Liver (tissue), 9 donors: ENCODE measurements at regions not wholly inside any gene's neighbourhood (a gene's known extent, or its start where the extent isn't known, plus 50 kb on each side); places are given as distances from the start of the nearest gene placed in this dataset. TPM values are rescaled to one million over a fixed set of nuclear protein-coding genes. Genes with fewer than 3 reads are reported as not detected.
"Not testable (repeated sequence)": the region's sequence is repeated elsewhere in the genome, so short reads cannot be mapped to it uniquely, and the experiment has no call there.

Experiments used
- DNase-seq: peaks from one replicate; pipeline ENCODE4 v3.0.0-alpha.2; 2017; ENCODE audit warnings: low spot score
- H3K27ac ChIP-seq, 2 donors: one replicate each; pipeline ENCODE4 v1.7.0; 2013; ENCODE audit warnings: inconsistent platforms in 2 of 2, low read length in 2 of 2, control low read depth in 1 of 2, low read depth in 1 of 2, mild to moderate bottlenecking in 1 of 2
- H3K27me3 ChIP-seq, 4 donors: one replicate each; pipeline versions ENCODE4 v1.6.1 to v1.7.0; 2013; ENCODE audit warnings: low read length in 3 of 4, inconsistent platforms in 1 of 4, mild to moderate bottlenecking in 1 of 4, moderate library complexity in 1 of 4; ENCODE audit not compliant: control insufficient read depth in 4 of 4, insufficient read depth in 4 of 4
- H3K36me3 ChIP-seq, 4 donors: one replicate each; pipeline versions ENCODE4 v1.6.1 to v1.7.0; 2013; ENCODE audit warnings: low read length in 3 of 4, mild to moderate bottlenecking in 3 of 4, low read depth in 1 of 4, moderate library complexity in 1 of 4; ENCODE audit not compliant: control insufficient read depth in 4 of 4, insufficient read depth in 3 of 4
- H3K4me1 ChIP-seq, 4 donors: one replicate each; pipeline versions ENCODE4 v1.6.1 to v1.7.0; 2013; ENCODE audit warnings: low read length in 3 of 4, mild to moderate bottlenecking in 3 of 4, moderate library complexity in 1 of 4; ENCODE audit not compliant: control insufficient read depth in 4 of 4, insufficient read depth in 4 of 4
- H3K4me3 ChIP-seq, 3 donors: one replicate each; pipeline versions ENCODE4 v1.6.1 to v1.7.0; 2013; ENCODE audit warnings: low read length in 3 of 3, control low read depth in 1 of 3, low read depth in 1 of 3, mild to moderate bottlenecking in 1 of 3
- H3K9ac ChIP-seq, 2 donors: one replicate each; pipeline ENCODE4 v1.7.0; 2013; ENCODE audit warnings: low read length in 2 of 2, mild to moderate bottlenecking in 2 of 2, moderate library complexity in 2 of 2, control low read depth in 1 of 2, low read depth in 1 of 2
- H3K9me3 ChIP-seq, 4 donors: one replicate each; pipeline versions ENCODE4 v1.6.1 to v1.7.0; 2013; ENCODE audit warnings: low read length in 3 of 4; ENCODE audit not compliant: control insufficient read depth in 4 of 4
- CTCF ChIP-seq: fragments of 150-350 bp; IDR thresholded peaks from 2 replicates; pipeline ENCODE4 v1.5.1; 2017; ENCODE audit warnings: improper control_type of control experiment, low read depth, low read length; ENCODE audit not compliant: missing input control
- EGR1 ChIP-seq, 2 donors: IDR thresholded peaks; 2 replicates each; pipeline ENCODE4 v1.6.1; 2016 to 2018; ENCODE audit warnings: antibody characterized with exemption in 2 of 2, low read depth in 2 of 2
- HNF4G ChIP-seq: IDR thresholded peaks from 2 replicates; pipeline ENCODE4 v1.6.1; 2016; ENCODE audit warnings: antibody characterized with exemption
- JUND ChIP-seq, 2 donors: IDR thresholded peaks; 2 replicates each; pipeline ENCODE4 v1.6.1; 2016; ENCODE audit warnings: antibody characterized with exemption in 2 of 2
- NR2F2 ChIP-seq: IDR thresholded peaks from 2 replicates; pipeline ENCODE4 v1.6.1; 2016; ENCODE audit warnings: antibody characterized with exemption
- RAD21 ChIP-seq, 2 donors: IDR thresholded peaks; 2 replicates each; pipeline ENCODE4 v1.6.1; 2016; ENCODE audit warnings: antibody characterized with exemption in 2 of 2, mild to moderate bottlenecking in 2 of 2
- RXRA ChIP-seq, 2 donors: IDR thresholded peaks; 2 replicates each; pipeline ENCODE4 v1.6.1; 2017 to 2018; ENCODE audit warnings: antibody characterized with exemption in 2 of 2, mild to moderate bottlenecking in 1 of 2
- SP1 ChIP-seq: IDR thresholded peaks from 2 replicates; pipeline ENCODE4 v1.6.1; 2018; ENCODE audit warnings: antibody characterized with exemption, mild to moderate bottlenecking
- TAF1 ChIP-seq: conservative IDR thresholded peaks from 2 replicates; pipeline ENCODE4 v1.6.1; 2016; ENCODE audit warnings: antibody characterized with exemption, mild to moderate bottlenecking
- YY1 ChIP-seq: IDR thresholded peaks from 2 replicates; pipeline ENCODE4 v1.6.1; 2016; ENCODE audit warnings: antibody characterized with exemption, mild to moderate bottlenecking
- WGBS: extraction: QIAGEN DNeasy Blood & Tissue Kit; methylation state at CpG from one replicate; pipeline ENCODE4 v1.1.7; 2013; 5-methylcytosine and 5-hydroxymethylcytosine counted together
- small RNA-seq: library from RNA; depleted of rRNA; stranded (forward); fragments of <200 nt; gene quantifications from one replicate; pipeline ENCODE3, GENCODE V24; 2014
- TF ChIP-seq, protein P1 (sequence below): IDR thresholded peaks from 2 replicates; pipeline ENCODE4 v1.6.1; 2016; ENCODE audit warnings: antibody characterized with exemption
- donor health status: healthy.
- donor health status: healthy.
- donor health status: healthy.
- donor health status: healthy.
- donor health status: healthy.

DNA sequence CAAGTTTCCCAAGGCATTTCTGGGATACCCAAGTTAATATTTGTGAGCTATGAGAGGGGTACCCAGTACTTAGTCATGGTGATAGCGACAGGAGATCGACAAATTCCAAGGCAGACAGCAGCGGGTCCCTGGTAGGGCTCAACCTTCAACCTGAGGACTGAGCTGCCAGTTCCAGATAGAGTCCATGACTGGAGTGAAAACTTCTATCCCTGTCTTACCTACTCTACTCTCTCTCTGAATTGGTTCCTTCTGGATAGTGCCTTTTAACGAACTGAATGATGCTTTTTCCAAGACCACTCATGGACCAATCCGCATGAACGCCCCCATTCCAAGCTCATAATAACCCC, 76.9 kb upstream of the ALG10 start:
- no peak overlapping the region for H3K4me3 ChIP-seq
- H3K27ac ChIP-seq, result peak overlapping the region; percentile 44 to 64
- H3K27me3 ChIP-seq, result no peaks in the 10 kb centered on the region
- TF ChIP-seq YY1 (peak; percentile 3), NR2F2 (peak; percentile 0), SP1 (peak; percentile 1), RXRA (IDR thresholded peaks at IDR 0.05) (no peak), HNF4G (no peak)
- H3K9me3 ChIP-seq, result peaks cover 3 to 11% (median 6%) of the 10 kb centered on the region in 4 donors
- H3K4me1 ChIP-seq, result peaks cover 5 to 14% (median 11%) of the 10 kb centered on the region in 4 donors
- H3K9ac ChIP-seq, result no peak overlapping the region
- no peaks in the 10 kb centered on the region for H3K36me3 ChIP-seq
- WGBS, result 61% methylated on average over 6 of the region's 6 CpGs
- DNase-seq, result no peak

DNA sequence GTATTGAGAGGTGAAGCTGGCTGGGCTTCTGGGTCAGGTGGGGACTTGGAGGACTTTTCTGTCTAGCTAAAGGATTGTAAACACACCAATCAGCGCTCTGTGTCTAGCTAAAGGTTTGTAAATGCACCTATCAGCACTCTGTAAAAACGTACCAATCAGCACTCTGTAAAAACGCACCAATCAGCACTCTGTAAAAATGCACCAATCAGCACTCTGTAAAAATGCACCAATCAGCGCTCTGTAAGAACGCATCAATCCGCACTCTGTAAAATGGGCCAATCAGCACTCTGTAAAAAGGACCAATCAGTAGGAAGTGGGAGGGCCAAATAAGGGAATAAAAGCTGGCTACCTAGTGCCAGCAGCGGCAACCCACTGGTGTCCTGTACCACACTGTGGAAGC, 56.1 kb upstream of the ALG10 start:
- H3K36me3 ChIP-seq, H3K4me3 ChIP-seq, H3K27me3 ChIP-seq, H3K9ac ChIP-seq, DNase-seq, H3K9me3 ChIP-seq, H3K4me1 ChIP-seq, H3K27ac ChIP-seq: not testable (repeated sequence)
- 85% methylated on average over 7 of the region's 7 CpGs for WGBS

DNA sequence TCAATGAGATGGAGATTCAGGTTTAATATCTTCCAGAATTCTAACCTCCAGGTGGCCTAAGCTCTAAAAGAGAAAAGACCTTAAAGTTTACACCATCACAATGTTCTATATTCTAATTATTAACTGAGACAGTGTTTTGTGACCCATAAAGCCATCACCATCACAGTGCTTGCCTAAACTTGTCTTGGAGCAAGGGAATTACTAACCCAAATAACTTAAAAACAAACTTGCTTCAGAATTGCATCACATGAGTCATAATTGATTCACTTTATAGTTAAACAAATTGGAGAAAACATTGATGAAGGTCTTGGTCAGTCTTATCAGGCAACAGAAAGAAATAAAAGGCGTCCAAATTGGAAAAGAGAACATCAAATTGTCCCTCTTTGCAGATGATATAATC, 54.5 kb upstream of the ALG10 start:
- Histone ChIP-seq H3K9me3 (no peaks in the 10 kb centered on the region), H3K27ac (no peak overlapping the region)

More for the DNA sequence above, 54.5 kb upstream of the ALG10 start:
- Histone ChIP-seq H3K36me3 (no peaks in the 10 kb centered on the region), H3K4me1 (no peaks in the 10 kb centered on the region), H3K4me3 (no peak overlapping the region), H3K9ac (no peak overlapping the region), H3K27me3 (peaks cover 0 to 2% (median 0%) of the 10 kb centered on the region in 4 donors)
- TF ChIP-seq JUND (IDR thresholded peaks at IDR 0.05) (no peak), EGR1 (IDR thresholded peaks at IDR 0.05; ENCODE audit: low read depth in 2 of 2) (no peak), RAD21 (IDR thresholded peaks at IDR 0.05) (no peak), CTCF (no peak), HNF4G (no peak), TAF1 (no peak)
- TF ChIP-seq, protein P1, sequence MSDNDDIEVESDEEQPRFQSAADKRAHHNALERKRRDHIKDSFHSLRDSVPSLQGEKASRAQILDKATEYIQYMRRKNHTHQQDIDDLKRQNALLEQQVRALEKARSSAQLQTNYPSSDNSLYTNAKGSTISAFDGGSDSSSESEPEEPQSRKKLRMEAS, result no peak
- WGBS, result 75% methylated on average over 1 of the region's 1 CpG
- no peak for DNase-seq

Small RNAs in the stretch of these regions (small RNA-seq; reads per million reads assigned to genes)
- not detected for gene RNU6-400P
- gene RNU6-472P, result not detected
